HepG2 (cell line): ENCODE measurements at regions not wholly inside any gene's neighbourhood (a gene's known extent, or its start where the extent isn't known, plus 50 kb on each side); places are given as distances from the start of the nearest gene placed in this dataset.
A peak's percentile ranks its signal among the peaks of the same experiment; 100 is the strongest.

Experiments used
- ARNT2 ChIP-seq: sonication (generic); formaldehyde crosslinking; IDR thresholded peaks from 2 replicates; pipeline ENCODE4 v1.8.0; 2022; ENCODE audit warnings: mild to moderate bottlenecking, low read depth, missing genetic modification reagents, moderate library complexity
- DMTF1 ChIP-seq: sonication (generic); formaldehyde crosslinking; IDR thresholded peaks from 2 replicates; pipeline ENCODE4 v1.4.0; 2020; ENCODE audit warnings: mild to moderate bottlenecking, missing genetic modification reagents
- ETS1 ChIP-seq: sonication (generic); formaldehyde crosslinking; IDR thresholded peaks from 2 replicates; pipeline ENCODE4 v1.4.0; 2020; ENCODE audit warnings: missing genetic modification reagents
- GABPB1 ChIP-seq: IDR thresholded peaks from 2 replicates; pipeline ENCODE4 v1.6.1; 2016; ENCODE audit warnings: mild to moderate bottlenecking, missing genetic modification reagents, moderate library complexity, missing compliant biosample characterization
- GATAD2A ChIP-seq: IDR thresholded peaks from 2 replicates; pipeline ENCODE4 v1.6.1; 2016
- HCFC1 ChIP-seq: fragments of 150-350 bp; IDR thresholded peaks from 2 replicates; pipeline ENCODE4 v1.6.1; 2014; ENCODE audit warnings: low read depth, low read length
- IKZF4 ChIP-seq: sonication (generic); formaldehyde crosslinking; IDR thresholded peaks from 2 replicates; pipeline ENCODE4 v1.5.1; 2020; ENCODE audit warnings: borderline replicate concordance, mild to moderate bottlenecking, low read depth, missing genetic modification reagents; ENCODE audit errors: not compliant biosample characterization
- IRF2 ChIP-seq: IDR thresholded peaks from 2 replicates; pipeline ENCODE4 v1.6.1; 2018; ENCODE audit warnings: missing genetic modification reagents, missing compliant biosample characterization
- IRF9 ChIP-seq: sonication (generic); formaldehyde crosslinking; IDR thresholded peaks from 2 replicates; pipeline ENCODE4 v1.8.0; 2022; ENCODE audit warnings: missing genetic modification reagents, mild to moderate bottlenecking, borderline replicate concordance
- KDM6A ChIP-seq: IDR thresholded peaks from 2 replicates; pipeline ENCODE4 v1.6.1; 2016; ENCODE audit warnings: low read depth
- KLF16 ChIP-seq, 2 experiments: sonication (generic) in 1 of 2; formaldehyde crosslinking in 1 of 2; IDR thresholded peaks; 2 replicates each; pipeline versions ENCODE4 v1.6.1 to v1.8.0; 2016 to 2023; ENCODE audit warnings: missing genetic modification reagents in 2 of 2, missing compliant biosample characterization in 1 of 2
- MAFG ChIP-seq: sonication (generic); formaldehyde crosslinking; IDR thresholded peaks from 2 replicates; pipeline ENCODE4 v1.5.1; 2020; ENCODE audit warnings: mild to moderate bottlenecking, missing genetic modification reagents
- MTA3 ChIP-seq: sonication (generic); formaldehyde crosslinking; IDR thresholded peaks from 2 replicates; pipeline ENCODE4 v1.4.0; 2020; ENCODE audit warnings: missing genetic modification reagents
- MTERF4 ChIP-seq: sonication (generic); formaldehyde crosslinking; IDR thresholded peaks from 2 replicates; pipeline ENCODE4 v1.8.0; 2023; ENCODE audit warnings: mild to moderate bottlenecking, missing genetic modification reagents
- MYNN ChIP-seq: sonication (generic); formaldehyde crosslinking; IDR thresholded peaks from 2 replicates; pipeline ENCODE4 v1.4.0; 2020; ENCODE audit warnings: mild to moderate bottlenecking, low read depth, missing genetic modification reagents
- NFIB ChIP-seq: sonication (generic); formaldehyde crosslinking; IDR thresholded peaks from 2 replicates; pipeline ENCODE4 v1.9.0; 2021; ENCODE audit warnings: missing genetic modification reagents, mild to moderate bottlenecking, borderline replicate concordance
- NKX3-1 ChIP-seq: sonication (generic); formaldehyde crosslinking; IDR thresholded peaks from 2 replicates; pipeline ENCODE4 v1.5.0; 2020; ENCODE audit warnings: missing genetic modification reagents
- TARDBP ChIP-seq: sonication (generic); formaldehyde crosslinking; IDR thresholded peaks from 2 replicates; pipeline ENCODE4 v1.8.0; 2022; ENCODE audit warnings: mild to moderate bottlenecking, missing genetic modification reagents
- ZBTB7B ChIP-seq: sonication (generic); formaldehyde crosslinking; IDR thresholded peaks from 2 replicates; pipeline ENCODE4 v1.4.0; 2020; ENCODE audit warnings: missing genetic modification reagents
- ZNF180 ChIP-seq: sonication (generic); formaldehyde crosslinking; IDR thresholded peaks from 2 replicates; pipeline ENCODE4 v1.4.0; 2020; ENCODE audit warnings: low read depth, missing genetic modification reagents, borderline replicate concordance
- ZNF224 ChIP-seq: sonication (generic); formaldehyde crosslinking; IDR thresholded peaks from 2 replicates; pipeline ENCODE4 v1.5.0; 2020; ENCODE audit warnings: mild to moderate bottlenecking, missing genetic modification reagents
- ZNF33B ChIP-seq: sonication (generic); formaldehyde crosslinking; IDR thresholded peaks from 2 replicates; pipeline ENCODE4 v1.5.1; 2020; ENCODE audit warnings: mild to moderate bottlenecking, missing genetic modification reagents
- ZNF503 ChIP-seq: sonication (generic); formaldehyde crosslinking; IDR thresholded peaks from 2 replicates; pipeline ENCODE4 v1.4.0; 2020; ENCODE audit warnings: missing genetic modification reagents
- ZNF75D ChIP-seq: sonication (generic); formaldehyde crosslinking; IDR thresholded peaks from 2 replicates; pipeline ENCODE4 v1.8.1; 2023; ENCODE audit warnings: missing genetic modification reagents, mild to moderate bottlenecking, borderline replicate concordance

GRCh38 chr2:172339371-172340010, 87.9 kb upstream of the ITGA6 start (continued):
- TF ChIP-seq IRF9 (CRISPR knock-in tag) (peak; percentile 66; the same call in 1 of the 2 replicates), KLF16 (CRISPR knock-in tag; IDR thresholded peaks at IDR 0.05) (0 out of 4 replicates have a peak, but pooled peaks of 1 of the 2 experiments have one; percentile 51), ZNF75D (CRISPR knock-in tag) (no peak), ZNF224 (no peak), ZNF180 (CRISPR knock-in tag) (no peak), HCFC1 (no peak), NKX3-1 (CRISPR knock-in tag) (peak; percentile 44; the same call in 1 of the 2 replicates), GABPB1 (CRISPR knock-in tag) (0 out of 2 replicates have a peak, but pooled peaks have one; percentile 18), ZNF503 (CRISPR knock-in tag) (peak; percentile 81), MTA3 (CRISPR knock-in tag) (no peak), IKZF4 (no peak), KDM6A (peak; percentile 97), ARNT2 (CRISPR knock-in tag) (peak; percentile 74), TARDBP (CRISPR knock-in tag) (peak; percentile 30; the same call in 1 of the 2 replicates), MAFG (no peak), GATAD2A (peak; percentile 93), ETS1 (CRISPR knock-in tag) (no peak), NFIB (CRISPR knock-in tag) (no peak), ZBTB7B (CRISPR knock-in tag) (peak; percentile 71), IRF2 (CRISPR knock-in tag) (peak; percentile 42; the same call in 1 of the 2 replicates), MYNN (CRISPR knock-in tag) (no peak), ZNF33B (CRISPR knock-in tag) (no peak), DMTF1 (CRISPR knock-in tag) (no peak), MTERF4 (CRISPR knock-in tag) (no peak)
